HCT116 (cell line): ENCODE measurements at regions not wholly inside any gene's neighbourhood (a gene's known extent, or its start where the extent isn't known, plus 50 kb on each side); places are given as distances from the start of the nearest gene placed in this dataset.

Source experiments
- ATAC-seq: fragments of 200-7000 bp; cut with Tn5 transposase; 2 replicates; pipeline ENCODE4 v1.9.1; 2020; ENCODE audit warnings: mild to moderate bottlenecking, moderate library complexity
- BruUV-seq: library from RNA; stranded (reverse); fragments of 400-500 nt; replicated peaks from 2 replicates; lab custom pipeline; 2021; lab: Mats Ljungman, UMichigan
- CTCF ChIA-PET: fragments of 300-600 bp; sonication (Branson Sonifier 250); formaldehyde crosslinking; loops from one replicate; lab custom pipeline; 2021; ENCODE audit warnings: antibody characterized with exemption; lab: Charles Lee
- POLR2A ChIA-PET: fragments of 300-600, 350-600 bp; sonication (Branson Sonifier 250); formaldehyde crosslinking; loops from one replicate; lab custom pipeline; 2021; ENCODE audit warnings: antibody characterized with exemption; lab: Charles Lee
- RAD21 ChIA-PET, 2 experiments: fragments of 300-600 bp; sonication (Branson Sonifier 250); formaldehyde crosslinking; loops; one replicate each; lab custom pipeline; 2023; ENCODE audit warnings: low total read pairs in 2 of 2; ENCODE audit not compliant: uncharacterized antibody in 2 of 2, unreplicated experiment in 2 of 2, low non-redundant PET in 1 of 2; lab: Charles Lee
- DNase-seq: peaks from one replicate; pipeline ENCODE4 v3.0.0-alpha.2; 2010; ENCODE audit warnings: low read depth, low spot score
- H2AFZ ChIP-seq: fragments of 200-600 bp; shearing (Covaris generic), sonication (generic); 2 replicates; pipeline ENCODE4 v1.6.1; 2017; ENCODE audit warnings: low read depth, mixed run types, mixed read lengths, antibody characterized with exemption, low read length; ENCODE audit not compliant: poor library complexity, severe bottlenecking
- H3K27ac ChIP-seq: 2 replicates; pipeline ENCODE4 v1.5.1; 2012; ENCODE audit warnings: low read depth, low read length
- H3K27me3 ChIP-seq: fragments of 200-600 bp; sonication (generic); 2 replicates; pipeline ENCODE4 v1.6.1; 2016; ENCODE audit warnings: mixed run types, low read length, mixed read lengths; ENCODE audit not compliant: insufficient read depth
- H3K36me3 ChIP-seq, 2 experiments: fragments of 200-500 bp in 1 of 2; fragments of 200-600 bp in 1 of 2; sonication (Bioruptor generic) in 1 of 2; sonication (generic) in 1 of 2; 2 replicates each; pipeline versions ENCODE4 v1.5.1 to v1.6.1; 2014 to 2016; ENCODE audit warnings: low read length in 2 of 2, inconsistent platforms in 1 of 2, mixed read lengths in 1 of 2, mixed run types in 1 of 2; ENCODE audit not compliant: insufficient read depth in 2 of 2, control insufficient read depth in 1 of 2
- H3K4me1 ChIP-seq, 2 experiments: fragments of 200-600 bp in 1 of 2; sonication (generic) in 1 of 2; 2 replicates each; pipeline versions ENCODE4 v1.5.1 to v1.6.1; 2012 to 2017; ENCODE audit warnings: low read length in 2 of 2, inconsistent platforms in 1 of 2, mild to moderate bottlenecking in 1 of 2, mixed read lengths in 1 of 2, mixed run types in 1 of 2, moderate library complexity in 1 of 2; ENCODE audit not compliant: insufficient read depth in 2 of 2, control insufficient read depth in 1 of 2
- H3K4me2 ChIP-seq: fragments of 200-600 bp; sonication (generic); 2 replicates; pipeline ENCODE4 v1.6.1; 2017; ENCODE audit warnings: mixed run types, low read length, mixed read lengths
- H3K4me3 ChIP-seq, 2 experiments: fragments of 200-600 bp in 1 of 2; sonication (generic) in 1 of 2; replicated peaks in 1 of 2; 2 replicates each; pipeline ENCODE4 v1.5.1; 2011 to 2016; ENCODE audit warnings: low read length in 2 of 2, control low read depth in 1 of 2, low read depth in 1 of 2, mild to moderate bottlenecking in 1 of 2, mixed read lengths in 1 of 2, mixed run types in 1 of 2
- H3K79me2 ChIP-seq: fragments of 200-600 bp; sonication (generic); 2 replicates; pipeline ENCODE4 v1.6.1; 2017; ENCODE audit warnings: mild to moderate bottlenecking, mixed run types, low read length, moderate library complexity, mixed read lengths; ENCODE audit not compliant: insufficient read depth
- H3K9ac ChIP-seq: fragments of 200-600 bp; sonication (generic); 2 replicates; pipeline ENCODE4 v1.6.1; 2016; ENCODE audit warnings: low read length, mixed read lengths
- H3K9me2 ChIP-seq: fragments of 200-600 bp; sonication (generic), shearing (Covaris generic); 2 replicates; pipeline ENCODE4 v1.6.1; 2017; ENCODE audit warnings: mixed run types, mild to moderate bottlenecking, moderate library complexity; ENCODE audit not compliant: insufficient read depth
- H3K9me3 ChIP-seq, 2 experiments: fragments of 200-500 bp in 1 of 2; fragments of 200-600 bp in 1 of 2; sonication (Bioruptor generic) in 1 of 2; sonication (generic) in 1 of 2; 2 replicates each; pipeline ENCODE4 v1.6.1; 2014 to 2017; ENCODE audit warnings: low read length in 2 of 2, mixed read lengths in 2 of 2, inconsistent platforms in 1 of 2, low read depth in 1 of 2, mild to moderate bottlenecking in 1 of 2, mixed run types in 1 of 2, moderate library complexity in 1 of 2; ENCODE audit not compliant: control insufficient read depth in 1 of 2, insufficient read depth in 1 of 2
- H4K20me1 ChIP-seq: fragments of 200-600 bp; sonication (generic), shearing (Covaris generic); 2 replicates; pipeline ENCODE4 v1.6.1; 2017; ENCODE audit warnings: mixed run types, mild to moderate bottlenecking, moderate library complexity; ENCODE audit not compliant: insufficient read depth
- CEBPB ChIP-seq: IDR thresholded peaks from 2 replicates; pipeline ENCODE4 v1.6.1; 2012; ENCODE audit warnings: low read depth
- CTCF ChIP-seq, 3 experiments: fragments of 200-600 bp in 1 of 3; sonication (generic) in 1 of 3; IDR thresholded peaks in 2 of 3; conservative IDR thresholded peaks in 1 of 3; 2 replicates each; pipeline ENCODE4 v1.5.1; 2012 to 2017; ENCODE audit warnings: low read depth in 2 of 3, low read length in 2 of 3, antibody characterized with exemption in 1 of 3, borderline replicate concordance in 1 of 3, control low read depth in 1 of 3, mild to moderate bottlenecking in 1 of 3, mixed read lengths in 1 of 3, mixed run types in 1 of 3, moderate library complexity in 1 of 3; ENCODE audit not compliant: insufficient read depth in 1 of 3
- EZH2 ChIP-seq: fragments of 200-600 bp; sonication (generic); IDR thresholded peaks from 2 replicates; pipeline ENCODE4 v1.6.1; 2017; ENCODE audit warnings: antibody characterized with exemption, mixed run types
- EZH2phosphoT487 ChIP-seq: fragments of 200-600 bp; IDR thresholded peaks from 2 replicates; pipeline ENCODE4 v1.6.1; 2018; ENCODE audit warnings: antibody characterized with exemption, borderline replicate concordance
- JUND ChIP-seq: IDR thresholded peaks from 2 replicates; pipeline ENCODE4 v1.6.1; 2012
- RAD21 ChIP-seq: IDR thresholded peaks from 2 replicates; pipeline ENCODE4 v1.6.1; 2012; ENCODE audit warnings: low read depth, mild to moderate bottlenecking
- SIN3A ChIP-seq: IDR thresholded peaks from 2 replicates; pipeline ENCODE4 v1.6.1; 2012; ENCODE audit warnings: low read depth
- SP1 ChIP-seq: IDR thresholded peaks from 2 replicates; pipeline ENCODE4 v1.6.1; 2012; ENCODE audit warnings: low read depth
- TCF7L2 ChIP-seq: IDR thresholded peaks from 2 replicates; pipeline ENCODE4 v1.7.0; 2011; ENCODE audit warnings: borderline replicate concordance, inconsistent platforms; ENCODE audit not compliant: insufficient read depth, insufficient read length; ENCODE audit errors: extremely low read depth
- YY1 ChIP-seq: IDR thresholded peaks from 2 replicates; pipeline ENCODE4 v1.6.1; 2011; ENCODE audit warnings: low read length, low read depth, moderate library complexity, mild to moderate bottlenecking; ENCODE audit not compliant: insufficient replicate concordance; ENCODE audit errors: extremely low read depth
- ZNF274 ChIP-seq: fragments of 200-500 bp; sonication (Bioruptor generic); IDR thresholded peaks from 2 replicates; pipeline ENCODE4 v1.6.1; 2014; ENCODE audit warnings: mild to moderate bottlenecking, low read depth, low read length, inconsistent platforms
- intact Hi-C: fragments of 100-400 bp; cut with micrococcal nuclease; formaldehyde crosslinking; loops from 2 replicates; pipeline ENCODE4 v1.10.0; 2022
- TF ChIP-seq, protein P1 (sequence below): IDR thresholded peaks from 2 replicates; pipeline ENCODE4 v1.6.1; 2012; ENCODE audit warnings: low read depth

DNA sequence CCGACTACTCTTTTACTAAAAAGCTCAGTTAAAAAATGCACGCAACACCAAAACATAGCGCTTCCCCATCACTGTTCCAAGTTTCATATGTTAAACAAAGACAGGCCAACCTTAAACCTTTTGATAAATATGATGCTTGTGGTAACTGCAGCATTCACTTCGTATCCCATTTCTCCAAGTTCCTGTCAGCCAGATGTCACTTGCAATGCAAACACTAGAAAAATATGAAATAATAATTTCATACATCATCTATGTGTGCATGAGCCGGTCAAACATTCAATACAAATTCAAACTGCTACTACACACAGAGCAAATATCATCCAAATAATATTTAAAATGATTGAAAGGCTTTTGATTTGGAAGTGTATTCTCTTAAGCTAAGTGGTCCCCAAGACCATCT lies 636.5 kb downstream of the LMO4 start:
- CTCF ChIA-PET, result interaction anchor here (4.7 kb wide), 1 partner anchor 11 kb away, joined by 18 read pairs; no protein-coding TSS in a partner anchor
- no peak overlapping the region for H3K4me2 ChIP-seq
- H3K9me3 ChIP-seq, result no peaks in the 10 kb centered on the region
- POLR2A ChIA-PET, result no interaction called here
- intact Hi-C loops, result no loop called here
- H3K79me2 ChIP-seq, result no peaks in the 10 kb centered on the region
- no peak for DNase-seq
- no peaks in the 10 kb centered on the region for H3K27me3 ChIP-seq
- H3K4me1 ChIP-seq, result no peaks in the 10 kb centered on the region
- H3K36me3 ChIP-seq, result no peaks in the 10 kb centered on the region
- no peak overlapping the region for H2AFZ ChIP-seq
- no peak overlapping the region for H3K27ac ChIP-seq
- H3K9me2 ChIP-seq, result no peaks in the 10 kb centered on the region
- RAD21 ChIA-PET, result no interaction called here
- no peak for ATAC-seq
- H3K4me3 ChIP-seq, result no peak overlapping the region
- TF ChIP-seq, protein P1, sequence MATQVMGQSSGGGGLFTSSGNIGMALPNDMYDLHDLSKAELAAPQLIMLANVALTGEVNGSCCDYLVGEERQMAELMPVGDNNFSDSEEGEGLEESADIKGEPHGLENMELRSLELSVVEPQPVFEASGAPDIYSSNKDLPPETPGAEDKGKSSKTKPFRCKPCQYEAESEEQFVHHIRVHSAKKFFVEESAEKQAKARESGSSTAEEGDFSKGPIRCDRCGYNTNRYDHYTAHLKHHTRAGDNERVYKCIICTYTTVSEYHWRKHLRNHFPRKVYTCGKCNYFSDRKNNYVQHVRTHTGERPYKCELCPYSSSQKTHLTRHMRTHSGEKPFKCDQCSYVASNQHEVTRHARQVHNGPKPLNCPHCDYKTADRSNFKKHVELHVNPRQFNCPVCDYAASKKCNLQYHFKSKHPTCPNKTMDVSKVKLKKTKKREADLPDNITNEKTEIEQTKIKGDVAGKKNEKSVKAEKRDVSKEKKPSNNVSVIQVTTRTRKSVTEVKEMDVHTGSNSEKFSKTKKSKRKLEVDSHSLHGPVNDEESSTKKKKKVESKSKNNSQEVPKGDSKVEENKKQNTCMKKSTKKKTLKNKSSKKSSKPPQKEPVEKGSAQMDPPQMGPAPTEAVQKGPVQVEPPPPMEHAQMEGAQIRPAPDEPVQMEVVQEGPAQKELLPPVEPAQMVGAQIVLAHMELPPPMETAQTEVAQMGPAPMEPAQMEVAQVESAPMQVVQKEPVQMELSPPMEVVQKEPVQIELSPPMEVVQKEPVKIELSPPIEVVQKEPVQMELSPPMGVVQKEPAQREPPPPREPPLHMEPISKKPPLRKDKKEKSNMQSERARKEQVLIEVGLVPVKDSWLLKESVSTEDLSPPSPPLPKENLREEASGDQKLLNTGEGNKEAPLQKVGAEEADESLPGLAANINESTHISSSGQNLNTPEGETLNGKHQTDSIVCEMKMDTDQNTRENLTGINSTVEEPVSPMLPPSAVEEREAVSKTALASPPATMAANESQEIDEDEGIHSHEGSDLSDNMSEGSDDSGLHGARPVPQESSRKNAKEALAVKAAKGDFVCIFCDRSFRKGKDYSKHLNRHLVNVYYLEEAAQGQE, result no peak
- no peak for TF ChIP-seq RAD21
- no peak for TF ChIP-seq JUND
- no peak for TF ChIP-seq ZNF274
- TF ChIP-seq SIN3A, result no peak
- TF ChIP-seq TCF7L2, result no peak
- no peak for TF ChIP-seq EZH2
- TF ChIP-seq SP1, result no peak
- TF ChIP-seq EZH2phosphoT487, result no peak
- TF ChIP-seq CTCF (IDR thresholded peaks at IDR 0.05 in 2 of 3, conservative IDR thresholded peaks at IDR 0.05 in 1 of 3; ENCODE audit: borderline replicate concordance in 1 of 3, insufficient read depth in 1 of 3, low read depth in 2 of 3, low read length in 2 of 3), result no peak
- TF ChIP-seq CEBPB, result no peak
- no peak for TF ChIP-seq YY1
- H3K9ac ChIP-seq, result no peak overlapping the region
- H4K20me1 ChIP-seq, result no peaks in the 10 kb centered on the region
- no TSS peak for BruUV-seq
